Left ventricle myocardium inferior (tissue), 1 donor: ENCODE measurements at regions not wholly inside any gene's neighbourhood (a gene's known extent, or its start where the extent isn't known, plus 50 kb on each side); places are given as distances from the start of the nearest gene placed in this dataset.

Experiments
- DNase-seq: peaks from one replicate; pipeline ENCODE4 v3.0.0-alpha.2; 2020
- H3K27ac ChIP-seq: fragments of 200-600 bp; replicated peaks from 2 replicates; pipeline ENCODE4 v1.8.0; 2021
- H3K27me3 ChIP-seq: fragments of 200-600 bp; 2 replicates; pipeline ENCODE4 v1.8.0; 2021; ENCODE audit warnings: low read depth
- H3K36me3 ChIP-seq: fragments of 200-600 bp; 2 replicates; pipeline ENCODE4 v1.8.0; 2021
- H3K4me1 ChIP-seq: fragments of 200-600 bp; 2 replicates; pipeline ENCODE4 v1.8.0; 2021
- H3K4me3 ChIP-seq: fragments of 200-600 bp; 2 replicates; pipeline ENCODE4 v1.8.0; 2021; ENCODE audit warnings: mild to moderate bottlenecking, moderate library complexity
- H3K9me3 ChIP-seq: fragments of 200-600 bp; replicated peaks from 2 replicates; pipeline ENCODE4 v1.8.0; 2021
- CTCF ChIP-seq: fragments of 200-600 bp; IDR thresholded peaks from 2 replicates; pipeline ENCODE4 v1.8.0; 2021; ENCODE audit warnings: antibody characterized with exemption, mild to moderate bottlenecking, borderline replicate concordance
- intact Hi-C: fragments of 100-400 bp; cut with micrococcal nuclease; formaldehyde crosslinking; loops from one replicate; pipeline ENCODE4 v1.11.0; 2022
- donor health status: DM: no; HTN: yes; CAD: no; lungs with severe emphysema.

DNA sequence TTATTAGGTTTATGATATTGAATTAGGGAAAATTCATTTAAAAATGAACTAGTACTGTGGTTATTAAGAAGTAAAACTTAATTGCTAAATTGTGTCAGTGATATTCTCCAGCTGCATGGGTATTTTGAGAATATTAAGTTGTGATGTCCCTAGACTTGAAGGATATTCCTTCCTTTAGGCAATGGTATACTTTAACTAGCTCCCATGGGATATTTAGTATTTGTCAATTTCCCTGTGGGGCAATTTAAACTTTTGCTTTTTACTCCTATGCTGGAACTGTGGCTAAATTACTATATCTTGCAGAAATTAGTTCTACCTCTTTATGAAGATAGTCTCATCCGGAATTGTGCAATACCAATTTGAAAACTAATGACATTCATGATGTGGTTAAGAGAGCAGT is 151.6 kb upstream of the CSNK1A1L start:
- intact Hi-C loops, result no loop called here
- no peak overlapping the region for H3K4me3 ChIP-seq
- H3K4me1 ChIP-seq, result no peaks in the 10 kb centered on the region
- H3K9me3 ChIP-seq, result peaks cover 35% of the 10 kb centered on the region
- H3K27ac ChIP-seq, result no peak overlapping the region
- DNase-seq, result no peak
- no peaks in the 10 kb centered on the region for H3K27me3 ChIP-seq
- TF ChIP-seq CTCF, result no peak
- H3K36me3 ChIP-seq, result no peaks in the 10 kb centered on the region

DNA sequence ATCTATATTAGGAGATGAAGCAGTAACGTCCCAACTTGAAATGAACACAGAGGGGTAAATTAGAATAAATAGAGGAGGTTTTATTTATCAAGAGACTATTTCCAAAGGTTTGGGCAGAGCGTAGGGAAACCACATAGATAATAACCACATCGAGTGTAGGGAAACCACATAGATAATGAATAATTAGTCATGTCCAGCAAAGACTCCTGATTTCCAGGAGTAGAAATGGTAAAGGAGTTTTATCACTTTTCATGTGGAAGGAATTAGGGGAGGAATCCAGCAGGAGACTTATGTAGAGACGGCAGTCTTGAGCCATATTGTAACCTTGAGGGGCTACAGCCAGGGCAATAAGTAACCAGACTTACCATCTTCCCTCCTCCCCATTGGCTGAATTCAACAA is 136.3 kb upstream of the CSNK1A1L start:
- Histone ChIP-seq H3K4me1 (no peaks in the 10 kb centered on the region), H3K9me3 (peaks cover 24% of the 10 kb centered on the region), H3K4me3 (no peak overlapping the region), H3K27ac (no peak overlapping the region), H3K27me3 (no peaks in the 10 kb centered on the region), H3K36me3 (no peaks in the 10 kb centered on the region)
- intact Hi-C loops, result no loop called here
- DNase-seq, result no peak
- TF ChIP-seq CTCF, result no peak

DNA sequence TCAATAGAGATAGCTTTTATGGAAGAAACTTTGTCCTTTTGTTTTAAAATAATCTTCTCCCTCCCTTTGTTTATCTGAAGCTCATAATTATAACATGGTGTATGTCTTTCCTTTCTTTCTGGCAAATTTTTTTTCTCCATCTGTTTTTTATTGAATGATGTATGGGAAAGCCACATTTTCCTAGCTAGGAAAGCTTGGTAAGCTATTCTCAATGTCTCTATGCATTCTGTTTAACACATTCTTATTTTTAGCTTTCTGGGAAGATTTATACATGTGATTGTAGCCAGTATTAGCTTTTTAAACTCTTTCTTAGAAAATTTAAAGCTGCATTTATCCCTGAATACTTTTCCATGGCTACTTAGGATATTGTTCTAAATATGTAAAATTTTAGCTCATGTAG is 124.9 kb upstream of the CSNK1A1L start:
- no peaks in the 10 kb centered on the region for H3K27me3 ChIP-seq
- DNase-seq, result no peak
- no peak for TF ChIP-seq CTCF
- intact Hi-C loops, result no loop called here
- peaks cover 31% of the 10 kb centered on the region for H3K9me3 ChIP-seq
- H3K27ac ChIP-seq, result no peak overlapping the region
- H3K36me3 ChIP-seq, result no peaks in the 10 kb centered on the region
- H3K4me3 ChIP-seq, result no peak overlapping the region
- no peaks in the 10 kb centered on the region for H3K4me1 ChIP-seq

DNA sequence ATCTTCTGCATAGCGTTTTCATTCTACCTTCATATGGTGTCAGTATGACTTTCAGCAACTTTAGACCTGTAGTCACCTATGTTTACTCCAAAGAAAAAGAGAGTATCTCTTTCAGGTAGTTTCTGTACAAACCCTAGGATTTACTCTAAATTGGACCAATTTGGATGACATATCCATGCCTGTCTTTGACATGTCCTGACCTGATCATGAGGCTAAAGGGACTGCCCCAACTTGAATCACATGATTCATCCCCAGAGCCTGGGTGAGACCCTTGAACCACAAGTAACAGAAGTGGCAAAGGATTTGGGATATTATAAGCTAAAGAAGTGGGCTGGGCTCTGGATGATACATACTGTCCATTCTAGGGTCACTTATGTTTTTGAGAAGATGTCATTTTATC is 124.5 kb upstream of the CSNK1A1L start:
- intact Hi-C loops, result no loop called here
- Histone ChIP-seq H3K27ac (no peak overlapping the region), H3K36me3 (no peaks in the 10 kb centered on the region), H3K9me3 (peaks cover 31% of the 10 kb centered on the region), H3K4me1 (no peaks in the 10 kb centered on the region), H3K4me3 (no peak overlapping the region), H3K27me3 (no peaks in the 10 kb centered on the region)
- DNase-seq, result no peak
- TF ChIP-seq CTCF, result no peak

DNA sequence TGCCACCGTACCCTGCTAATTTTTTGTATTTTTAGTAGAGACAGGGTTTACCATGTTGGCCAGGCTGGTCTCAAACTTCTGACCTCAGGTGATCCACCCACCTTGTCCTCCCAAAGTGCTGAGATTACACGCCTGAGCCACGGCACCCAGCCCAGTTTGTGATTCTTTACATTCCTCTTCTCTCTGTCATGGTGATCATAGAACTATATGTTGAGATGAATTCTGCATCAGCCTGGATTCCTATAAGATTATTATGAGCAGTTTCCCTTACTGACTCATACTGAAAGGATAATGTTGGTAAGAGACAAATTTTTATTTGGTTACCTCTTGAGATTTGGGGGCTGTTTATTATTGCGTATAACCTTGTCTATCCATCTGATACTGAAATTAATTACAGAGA is 121.5 kb upstream of the CSNK1A1L start:
- H3K4me3 ChIP-seq, result no peak overlapping the region
- intact Hi-C loops, result no loop called here
- no peak overlapping the region for H3K27ac ChIP-seq
- H3K4me1 ChIP-seq, result no peaks in the 10 kb centered on the region
- peaks cover 34% of the 10 kb centered on the region for H3K9me3 ChIP-seq
- TF ChIP-seq CTCF, result no peak
- no peaks in the 10 kb centered on the region for H3K36me3 ChIP-seq
- no peaks in the 10 kb centered on the region for H3K27me3 ChIP-seq
- DNase-seq, result no peak
